Stimulated activated CD8-positive, alpha-beta memory T cell treated with anti-CD3 and anti-CD28 coated beads, Interleukin-7, amount 100 ng/mL, for 48 hours (primary cell): ENCODE measurements at regions not wholly inside any gene's neighbourhood (a gene's known extent, or its start where the extent isn't known, plus 50 kb on each side); places are given as distances from the start of the nearest gene placed in this dataset.

ENCODE experiments used
- DNase-seq, 2 donors: peaks; one replicate each; pipeline ENCODE4 v3.0.0-alpha.2; 2020; ENCODE audit warnings: low read depth in 1 of 2; ENCODE audit errors: extremely low read depth in 1 of 2

- no peak for DNase-seq
Observed at GRCh38 chr2:173760553-173760952, 204.6 kb downstream of the SP3 start.

- DNase-seq = no peak
Observed at GRCh38 chr2:173761603-173762119, 203.5 kb downstream of the SP3 start.

GRCh38 chr2:173762221-173762620, 203.0 kb downstream of the SP3 start:
- no peak for DNase-seq

GRCh38 chr2:173762864-173763263, 202.3 kb downstream of the SP3 start:
- DNase-seq = no peak

GRCh38 chr2:173763641-173764040, 201.5 kb downstream of the SP3 start:
- no peak for DNase-seq

GRCh38 chr2:173764094-173764493, 201.1 kb downstream of the SP3 start:
- no peak for DNase-seq

- DNase-seq = no peak
Observed at GRCh38 chr2:173766537-173767289, 198.5 kb downstream of the SP3 start.

GRCh38 chr2:173770947-173771678, 194.1 kb downstream of the SP3 start:
- no peak for DNase-seq

- DNase-seq = no peak
Observed at GRCh38 chr2:173772205-173772604, 193.0 kb downstream of the SP3 start.

GRCh38 chr2:173773076-173773475, 192.1 kb downstream of the SP3 start:
- no peak for DNase-seq

GRCh38 chr2:173775440-173775839, 189.7 kb downstream of the SP3 start:
- no peak for DNase-seq

GRCh38 chr2:173782681-173783080, 182.5 kb downstream of the SP3 start:
- no peak for DNase-seq

- no peak for DNase-seq
Observed at GRCh38 chr2:173783382-173783781, 181.8 kb downstream of the SP3 start.

- no peak for DNase-seq
Observed at GRCh38 chr2:173785813-173786212, 179.4 kb downstream of the SP3 start.

- no peak for DNase-seq
Observed at GRCh38 chr2:173791502-173791901, 173.7 kb downstream of the SP3 start.

- no peak for DNase-seq
Observed at GRCh38 chr2:173792166-173792565, 173.0 kb downstream of the SP3 start.

GRCh38 chr2:173792741-173793140, 172.4 kb downstream of the SP3 start:
- no peak for DNase-seq

- no peak for DNase-seq
Observed at GRCh38 chr2:173793709-173794565, 171.2 kb downstream of the SP3 start.

- no peak for DNase-seq
Observed at GRCh38 chr2:173797586-173798263, 167.4 kb downstream of the SP3 start.

GRCh38 chr2:173802518-173802917, 162.7 kb downstream of the SP3 start:
- DNase-seq = no peak

- no peak for DNase-seq
Observed at GRCh38 chr2:173803449-173803848, 161.7 kb downstream of the SP3 start.
